ENCODE measurements at regions not wholly inside any gene's neighbourhood (a gene's known extent, or its start where the extent isn't known, plus 50 kb on each side); places are given as distances from the start of the nearest gene placed in this dataset.

DNA sequence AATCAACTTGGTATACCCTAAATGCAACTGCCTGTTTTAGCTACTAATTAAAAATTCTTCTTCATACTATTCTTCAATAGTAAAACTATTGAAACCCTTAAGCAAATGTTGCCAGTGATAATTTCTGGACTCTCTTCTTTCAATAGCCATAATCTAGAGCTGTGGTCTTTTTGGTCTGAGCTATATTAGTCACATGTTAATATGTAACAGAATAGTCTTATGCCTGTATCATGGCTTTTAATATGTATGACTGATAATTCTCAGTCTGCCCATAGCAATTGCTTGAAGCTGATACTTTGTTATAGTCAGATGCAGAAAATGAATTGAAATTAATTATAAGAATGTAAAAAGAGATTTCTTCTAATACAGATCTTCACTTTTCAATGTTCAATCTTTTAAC is 1871.9 kb upstream of the CDH6 start:
- TF ChIP-seq GATA2 (IDR thresholded peaks at IDR 0.05; ENCODE audit: low read depth, low read length) (no peak), GATA3 (IDR thresholded peaks at IDR 0.05; ENCODE audit: low read depth, low read length) (no peak)
